ENCODE measurements at regions not wholly inside any gene's neighbourhood (a gene's known extent, or its start where the extent isn't known, plus 50 kb on each side); places are given as distances from the start of the nearest gene placed in this dataset.

DNA sequence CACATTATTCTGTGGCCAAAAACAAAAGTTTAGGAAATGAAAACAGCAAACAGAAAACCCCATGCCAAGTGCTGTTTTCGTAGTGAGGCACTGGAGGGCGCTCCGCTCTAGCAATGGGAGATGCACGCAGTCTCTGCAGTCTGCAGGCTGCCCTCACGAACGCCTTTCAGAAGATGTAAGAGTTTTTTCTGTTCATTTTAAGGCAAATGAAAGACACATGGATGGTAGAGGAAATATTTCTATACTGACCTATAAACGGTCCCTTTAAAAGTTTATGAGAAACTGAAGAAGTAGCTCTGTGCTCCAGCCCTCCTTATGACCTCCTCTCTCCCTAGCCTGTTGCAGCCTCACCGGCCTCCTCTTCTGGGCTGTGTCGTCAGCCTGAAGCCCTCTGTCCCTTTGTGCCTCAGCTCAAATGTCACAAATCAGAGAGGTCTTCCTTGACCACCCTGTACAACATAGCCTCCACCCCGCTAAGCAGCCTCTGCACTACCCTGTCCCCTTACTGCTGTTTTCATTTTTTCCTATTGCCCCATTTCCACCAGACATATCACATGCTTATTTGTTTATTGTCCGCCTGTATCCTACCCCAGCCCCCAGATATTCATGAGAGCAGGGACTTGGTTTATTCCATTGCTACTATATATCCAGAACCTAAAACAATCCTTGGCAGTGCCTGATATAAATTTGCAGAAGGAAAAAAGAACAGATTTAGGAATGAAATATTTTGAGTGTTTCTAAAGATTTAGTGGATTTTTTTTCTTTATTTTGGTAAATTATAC lies 116.4 kb downstream of the TM9SF2 start:
- H3K4me3 ChIP-seq (ENCODE audit: low read length), result no peak overlapping the region
- no peaks in the 10 kb centered on the region for H3K36me3 ChIP-seq (ENCODE audit: insufficient read depth, low read length)
- no peaks in the 10 kb centered on the region for H3K27me3 ChIP-seq (ENCODE audit: insufficient read depth, low read length)
- H3K27ac ChIP-seq (ENCODE audit: low read depth, low read length), result no peak overlapping the region
- 0 out of 2 replicates have a peak, but pooled peaks cover 3% of the 10 kb centered on the region for H3K4me1 ChIP-seq (ENCODE audit: insufficient read depth, low read length)
- H3K9me3 ChIP-seq (ENCODE audit: insufficient read depth, low read depth, low read length), result no peaks in the 10 kb centered on the region
- 32% methylated on average over 11 of the region's 11 CpGs for WGBS
- no peak overlapping the region for H3K9ac ChIP-seq (ENCODE audit: low read depth, low read length)

DNA sequence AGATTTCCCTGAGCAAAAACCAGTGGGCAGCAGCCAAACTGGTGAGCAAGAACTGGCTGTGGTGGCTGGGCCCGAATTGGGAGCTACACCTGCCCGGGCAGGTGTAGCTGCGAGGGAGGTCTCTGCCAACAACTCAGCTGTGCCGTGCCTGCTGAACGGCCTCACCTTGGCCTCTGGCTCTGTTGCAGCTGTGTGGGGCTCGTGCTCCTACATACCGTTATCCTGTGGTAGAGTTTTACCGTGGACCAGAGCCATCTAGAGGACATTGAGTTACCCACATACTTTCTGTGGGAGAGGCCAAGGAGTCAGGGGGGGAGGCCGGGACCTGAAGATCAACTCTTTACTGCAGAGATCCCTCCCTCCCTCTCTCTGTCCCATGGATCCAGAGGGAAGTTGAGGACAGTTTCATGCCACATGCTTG lies 113.2 kb downstream of the TM9SF2 start:
- WGBS, result 76% methylated on average over 9 of the region's 9 CpGs
- Histone ChIP-seq H3K9me3 (ENCODE audit: insufficient read depth, low read depth, low read length) (no peaks in the 10 kb centered on the region), H3K4me1 (ENCODE audit: insufficient read depth, low read length) (peaks cover 10% of the 10 kb centered on the region; the same call in 1 of the 2 replicates), H3K36me3 (ENCODE audit: insufficient read depth, low read length) (no peaks in the 10 kb centered on the region), H3K9ac (ENCODE audit: low read depth, low read length) (no peak overlapping the region), H3K27ac (ENCODE audit: low read depth, low read length) (no peak overlapping the region), H3K27me3 (ENCODE audit: insufficient read depth, low read length) (no peaks in the 10 kb centered on the region), H3K4me3 (ENCODE audit: low read length) (no peak overlapping the region)

Data from HUES64 (cell line).